GM13977 (cell line): ENCODE measurements at regions not wholly inside any gene's neighbourhood (a gene's known extent, or its start where the extent isn't known, plus 50 kb on each side); places are given as distances from the start of the nearest gene placed in this dataset.

Experiments
- DNase-seq: peaks from one replicate; pipeline ENCODE4 v3.0.0; 2012; ENCODE audit warnings: low spot score
- CTCF ChIP-seq: IDR thresholded peaks from 2 replicates; pipeline ENCODE4 v1.5.1; 2012; ENCODE audit warnings: mild to moderate bottlenecking, control low read depth; ENCODE audit not compliant: insufficient read depth; ENCODE audit errors: extremely low read depth, missing control alignments
- in situ Hi-C: fragments of 300-500 bp; cut with MboI; formaldehyde crosslinking; loops from one replicate; pipeline ENCODE4 v1.12.0; 2022; ENCODE audit warnings: low sequenced_read_pairs, low pct_unique_long_range_greater_than_20kb, mixed read lengths, inconsistent platforms; ENCODE audit not compliant: unreplicated experiment

- no peak for TF ChIP-seq CTCF
- DNase-seq = no peak
- in situ Hi-C loops = no loop called here
Measured at GRCh38 chr3:72391659-72392058, 456.6 kb downstream of the SHQ1 start.

GRCh38 chr3:72390841-72391240, 457.4 kb downstream of the SHQ1 start:
- in situ Hi-C loops = no loop called here
- no peak for DNase-seq
- no peak for TF ChIP-seq CTCF

GRCh38 chr3:72388644-72389043, 459.6 kb downstream of the SHQ1 start:
- TF ChIP-seq CTCF = no peak
- DNase-seq = no peak
- in situ Hi-C loops = no loop called here

GRCh38 chr3:72388117-72388516, 460.1 kb downstream of the SHQ1 start:
- TF ChIP-seq CTCF = no peak
- in situ Hi-C loops = no loop called here
- no peak for DNase-seq

- no peak for TF ChIP-seq CTCF
- in situ Hi-C loops = no loop called here
- DNase-seq = no peak
Measured at GRCh38 chr3:72386327-72387000, 461.8 kb downstream of the SHQ1 start.

GRCh38 chr3:72385167-72385566, 463.1 kb downstream of the SHQ1 start:
- in situ Hi-C loops = no loop called here
- TF ChIP-seq CTCF = no peak
- no peak for DNase-seq
